Vagina (tissue), 2 donors: ENCODE measurements at regions not wholly inside any gene's neighbourhood (a gene's known extent, or its start where the extent isn't known, plus 50 kb on each side); places are given as distances from the start of the nearest gene placed in this dataset.

ENCODE experiments used
- CTCF ChIP-seq, 3 experiments: fragments of 450-650 bp in 2 of 3; fragments of 200-600 bp in 1 of 3; sonication (generic) in 1 of 3; IDR thresholded peaks; one replicate each; pipeline ENCODE4 v1.5.1; 2017 to 2019; ENCODE audit warnings: antibody characterized with exemption in 3 of 3, mild to moderate bottlenecking in 2 of 3, moderate library complexity in 2 of 3
- POLR2A ChIP-seq, 2 donors: fragments of 450-650 bp; IDR thresholded peaks; one replicate each; pipeline ENCODE4 v1.6.1; 2017; ENCODE audit warnings: antibody characterized with exemption in 2 of 2, mild to moderate bottlenecking in 2 of 2, moderate library complexity in 2 of 2
- POLR2AphosphoS5 ChIP-seq, 2 donors: sonication (generic); formaldehyde crosslinking; IDR thresholded peaks; one replicate each; pipeline ENCODE4 v1.9.0; 2017; ENCODE audit warnings: antibody characterized with exemption in 2 of 2, mild to moderate bottlenecking in 2 of 2, low read depth in 1 of 2; ENCODE audit not compliant: insufficient read depth in 1 of 2

DNA sequence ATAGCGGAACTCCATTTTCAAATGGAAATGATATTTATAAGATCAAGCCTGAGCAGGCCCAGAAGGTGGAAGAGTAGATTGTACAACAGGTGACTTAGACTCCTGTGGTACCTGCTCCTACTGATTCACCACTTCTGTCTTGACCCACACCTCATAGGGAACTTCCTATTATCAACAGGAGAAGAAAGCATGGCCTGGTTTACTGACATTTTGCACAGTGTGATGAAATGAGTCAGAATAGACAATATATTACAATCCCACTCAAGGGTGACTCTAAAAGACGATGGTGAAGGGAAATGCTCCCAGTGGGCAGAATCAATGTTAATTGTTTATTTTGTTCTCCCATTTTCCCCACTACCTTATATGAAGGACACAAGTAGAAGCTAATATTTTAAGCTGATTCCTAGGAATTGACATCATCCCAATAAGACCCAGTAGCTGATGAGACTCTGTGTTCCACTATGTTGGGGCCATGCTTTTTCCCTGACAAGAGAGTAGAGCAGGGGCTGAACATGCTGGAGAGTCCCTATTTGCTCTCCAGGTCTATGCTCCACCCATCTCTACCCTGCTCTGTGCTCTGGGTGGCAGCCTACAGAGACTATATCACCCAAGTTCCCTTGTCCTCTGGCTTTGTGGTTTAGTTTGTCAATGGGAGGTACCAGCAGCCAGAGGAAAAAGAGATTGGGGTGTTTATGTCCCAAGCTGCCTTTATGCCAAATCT lies 163.4 kb upstream of the FSTL4 start:
- TF ChIP-seq CTCF (IDR thresholded peaks at IDR 0.05): no peak
- no peak for TF ChIP-seq POLR2AphosphoS5 (IDR thresholded peaks at IDR 0.05; ENCODE audit: insufficient read depth in 1 of 2, low read depth in 1 of 2)
- TF ChIP-seq POLR2A (IDR thresholded peaks at IDR 0.05): no peak
